Stimulated activated CD4-positive, alpha-beta T cell treated with anti-CD3 and anti-CD28 coated beads, Interleukin-2, amount 100 ng/mL, for 24 hours (primary cell): ENCODE measurements at regions not wholly inside any gene's neighbourhood (a gene's known extent, or its start where the extent isn't known, plus 50 kb on each side); places are given as distances from the start of the nearest gene placed in this dataset.
A peak's percentile ranks its signal among the peaks of the same experiment; 100 is the strongest.

Experiments
- DNase-seq, 2 donors: peaks; one replicate each; pipeline ENCODE4 v3.0.0-alpha.2; 2020

DNA sequence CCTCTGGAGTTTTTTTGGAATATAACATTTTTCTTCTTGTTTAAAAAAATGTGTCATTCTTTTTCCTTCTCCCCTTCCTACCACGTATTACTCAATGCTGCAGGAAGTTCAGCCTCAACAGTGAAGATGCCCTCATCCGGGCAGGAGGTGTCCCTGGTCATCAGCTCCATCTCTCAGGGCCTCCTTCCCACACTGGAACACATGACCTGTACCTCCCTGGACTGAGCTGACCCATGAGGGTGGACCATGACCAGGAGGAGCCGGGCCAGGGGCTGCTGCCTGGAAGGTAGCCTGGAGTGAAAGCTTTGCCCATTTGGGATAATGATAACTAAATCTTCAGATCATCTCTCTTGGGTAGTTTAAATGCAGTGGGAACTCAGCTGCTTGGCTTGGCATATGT, 316.5 kb upstream of the ZMIZ1 start:
- DNase-seq: no peak

DNA sequence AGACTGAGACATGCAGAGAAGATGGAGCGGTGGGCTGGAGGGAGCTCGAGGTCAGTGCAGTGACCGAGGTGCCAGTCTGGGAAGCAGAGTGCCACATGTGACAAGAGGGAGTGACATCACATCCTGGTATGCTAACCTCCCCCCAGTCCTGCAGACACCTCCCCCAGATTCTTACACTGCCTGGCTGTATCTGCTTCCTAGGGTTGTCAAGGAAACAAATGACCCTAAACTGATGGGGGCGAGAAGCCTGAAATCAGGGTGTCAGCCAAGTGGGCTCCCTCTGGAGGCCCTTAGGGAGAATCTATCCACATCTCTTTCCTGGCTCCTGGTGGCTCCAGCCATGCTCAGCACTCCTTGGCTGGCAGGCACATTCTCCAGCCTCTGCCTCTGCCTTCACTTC, 316.1 kb upstream of the ZMIZ1 start:
- DNase-seq: no peak

DNA sequence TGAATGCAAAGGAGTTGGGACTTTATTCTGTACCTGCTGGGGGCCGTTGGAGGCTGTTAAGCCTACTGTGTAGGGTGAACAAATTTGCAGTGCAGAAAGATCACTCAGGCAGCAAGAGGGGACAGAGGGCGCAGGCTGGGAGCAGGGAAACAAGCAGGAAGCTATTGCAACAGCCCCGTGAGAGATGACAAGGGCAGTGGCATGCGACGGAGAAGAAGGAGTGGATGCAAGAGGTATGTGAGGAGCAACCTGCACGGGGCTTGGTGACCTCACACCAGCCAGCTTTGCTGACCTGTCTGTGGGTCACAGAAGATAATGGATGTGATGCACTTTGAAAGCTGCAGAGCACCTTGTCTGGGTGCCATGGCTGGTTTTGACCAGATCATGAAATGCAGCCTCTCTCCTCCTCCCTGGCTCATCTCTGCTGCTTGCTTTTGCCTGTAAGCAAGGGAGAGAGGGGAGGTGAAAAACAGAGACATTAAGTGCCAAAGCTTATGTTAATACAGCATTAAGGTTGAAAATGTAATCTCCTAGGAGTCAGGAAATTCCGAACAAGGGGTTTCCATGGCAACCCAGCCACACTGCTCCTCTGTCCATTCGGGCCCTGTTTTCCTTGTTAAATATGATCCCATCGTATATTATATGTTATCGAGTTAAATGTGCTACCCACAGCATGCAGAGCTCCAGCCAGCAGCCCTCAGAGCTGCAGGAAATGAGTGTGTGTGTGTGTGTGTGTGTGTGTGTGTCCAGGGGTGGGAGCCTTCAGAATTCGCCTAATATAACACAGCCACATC, 314.3 kb upstream of the ZMIZ1 start:
- DNase-seq: no peak

DNA sequence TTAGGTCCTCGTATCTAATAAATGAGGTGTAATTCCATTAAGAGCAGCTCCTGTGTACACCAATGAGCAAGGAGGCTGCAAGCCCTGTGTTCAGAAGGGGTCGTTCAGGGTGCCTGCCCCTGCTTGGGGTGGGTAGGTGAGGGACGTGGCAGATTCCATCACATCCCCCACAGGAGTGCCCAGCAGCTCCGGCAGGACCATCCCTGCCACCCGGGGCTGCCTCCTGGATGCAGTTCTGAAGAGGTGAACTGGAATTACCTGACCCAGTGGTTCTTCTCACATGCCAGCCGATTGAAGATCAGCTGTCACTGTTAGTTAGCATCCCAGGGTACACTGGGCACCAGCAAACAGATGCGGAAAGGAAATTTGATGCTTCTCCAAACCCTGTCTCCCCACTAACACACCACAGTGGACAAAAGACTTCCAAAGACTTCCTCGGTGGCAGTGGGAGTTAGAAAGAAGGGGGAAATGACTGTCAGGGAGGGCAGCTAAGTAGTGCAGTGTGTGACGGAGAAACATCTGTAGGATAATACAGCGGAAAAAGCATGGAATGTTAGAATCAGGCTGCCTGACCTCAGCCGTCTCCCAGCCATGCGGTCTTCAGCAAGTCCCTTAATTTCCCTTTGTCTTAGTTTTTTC, 313.6 kb upstream of the ZMIZ1 start:
- no peak for DNase-seq

DNA sequence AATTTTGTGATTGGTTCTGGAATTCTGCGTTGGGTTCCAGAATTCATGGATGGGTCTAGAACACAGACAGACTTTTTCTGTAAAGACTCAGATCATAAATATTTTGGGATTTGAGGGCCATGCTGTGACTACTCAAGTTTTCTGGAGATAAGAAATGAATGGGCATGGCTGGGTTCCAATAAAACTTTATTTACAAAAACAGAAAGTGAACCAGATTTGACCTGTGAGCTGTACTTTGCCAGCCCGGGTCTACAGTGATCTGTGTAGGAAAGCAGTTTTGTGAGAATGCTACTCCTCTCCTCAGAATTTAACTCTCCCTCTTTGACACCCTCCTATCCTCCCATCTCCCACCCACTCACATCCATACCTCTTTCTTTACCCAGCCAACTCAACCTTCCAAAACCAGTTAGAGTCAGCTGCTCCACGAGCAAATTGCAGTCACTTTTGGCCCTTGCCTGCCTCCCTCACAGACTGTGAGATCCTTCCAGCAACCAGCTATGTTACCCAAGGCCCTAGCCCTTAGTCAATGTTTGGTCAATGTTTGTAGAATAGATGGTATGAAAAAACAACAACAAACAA, 312.8 kb upstream of the ZMIZ1 start:
- no peak for DNase-seq

DNA sequence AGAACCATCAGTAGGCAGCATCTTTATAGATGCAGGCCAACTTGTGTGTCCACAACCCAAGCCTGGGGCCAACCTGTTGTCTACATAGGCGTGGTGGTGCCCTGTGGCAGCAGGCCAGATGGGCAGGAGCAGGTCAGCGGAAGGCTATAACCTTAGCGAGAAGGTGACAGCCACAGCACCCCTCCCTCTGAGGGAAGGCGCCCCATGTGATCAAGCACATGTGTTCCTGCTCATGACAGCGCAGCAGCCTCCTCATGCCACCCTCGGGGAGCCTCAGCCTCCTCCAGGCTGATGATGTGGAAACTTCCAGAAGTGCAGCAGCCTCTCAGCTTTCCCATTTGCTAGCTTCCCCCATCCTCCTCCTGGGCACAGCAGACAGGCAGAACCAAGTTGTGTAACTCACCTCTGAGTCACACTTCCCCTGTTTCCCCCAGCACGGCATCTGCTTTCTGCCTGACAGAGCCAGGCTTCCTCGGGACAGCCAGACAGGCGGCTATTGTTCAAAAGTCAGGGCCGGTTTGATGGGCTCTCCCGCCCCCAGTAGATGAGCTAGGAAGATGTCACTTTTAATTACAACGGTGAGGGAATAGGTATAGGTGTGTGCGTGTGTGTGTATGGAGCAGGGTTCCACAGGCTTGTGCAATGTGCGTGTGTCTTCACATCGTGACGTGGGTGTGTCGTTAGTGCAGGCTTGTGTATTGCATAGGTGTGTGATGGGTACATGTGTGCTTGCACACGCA, 312.0 kb upstream of the ZMIZ1 start:
- peak; percentile 28 for DNase-seq

DNA sequence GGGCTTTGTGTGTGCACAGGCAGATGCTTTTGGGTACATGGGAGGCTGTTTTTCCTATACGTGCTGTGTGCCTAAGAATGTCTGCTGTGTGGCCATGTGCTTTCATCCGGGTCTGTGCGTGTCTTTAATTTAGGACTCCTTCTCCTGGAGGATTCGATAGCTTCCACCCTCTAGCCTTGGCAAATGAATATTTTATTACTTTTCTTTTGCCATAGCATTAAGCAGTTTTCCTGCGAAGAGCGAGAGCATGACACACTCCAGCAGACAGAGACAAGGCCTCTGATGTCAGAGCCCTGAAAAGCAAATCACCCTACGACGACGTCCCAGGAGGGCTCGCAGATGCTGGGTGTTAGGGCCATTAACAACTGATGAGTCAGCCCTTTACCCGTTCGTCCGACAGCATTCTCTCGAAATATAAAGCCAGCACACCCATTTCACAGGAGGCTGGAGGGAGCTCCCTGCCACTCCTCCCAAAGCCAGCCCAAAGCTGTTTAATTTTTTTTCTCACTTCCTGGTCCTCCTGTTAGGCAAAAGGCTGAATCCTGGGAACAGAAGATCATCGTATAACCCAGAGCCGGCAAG, 311.3 kb upstream of the ZMIZ1 start:
- DNase-seq: no peak

DNA sequence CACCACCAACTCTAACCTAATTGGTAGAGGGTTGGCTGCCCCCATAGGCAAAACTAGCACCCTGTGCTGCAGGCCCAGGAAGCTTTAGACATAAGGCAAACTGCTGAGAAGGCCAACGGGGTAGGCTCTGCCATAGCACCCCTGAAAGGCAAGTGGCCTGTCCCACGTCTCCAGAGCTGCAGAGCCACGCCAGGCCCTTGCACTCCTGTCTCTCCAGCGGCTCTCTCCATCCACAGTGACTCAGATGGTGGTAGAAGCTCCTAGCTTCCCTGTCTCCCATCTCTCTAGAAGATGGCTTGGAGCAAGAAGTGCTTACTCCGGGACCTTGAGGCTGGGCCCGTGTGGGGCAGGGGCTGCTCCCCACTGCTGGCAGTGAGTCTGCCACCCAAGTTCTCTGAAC, 310.6 kb upstream of the ZMIZ1 start:
- no peak for DNase-seq

DNA sequence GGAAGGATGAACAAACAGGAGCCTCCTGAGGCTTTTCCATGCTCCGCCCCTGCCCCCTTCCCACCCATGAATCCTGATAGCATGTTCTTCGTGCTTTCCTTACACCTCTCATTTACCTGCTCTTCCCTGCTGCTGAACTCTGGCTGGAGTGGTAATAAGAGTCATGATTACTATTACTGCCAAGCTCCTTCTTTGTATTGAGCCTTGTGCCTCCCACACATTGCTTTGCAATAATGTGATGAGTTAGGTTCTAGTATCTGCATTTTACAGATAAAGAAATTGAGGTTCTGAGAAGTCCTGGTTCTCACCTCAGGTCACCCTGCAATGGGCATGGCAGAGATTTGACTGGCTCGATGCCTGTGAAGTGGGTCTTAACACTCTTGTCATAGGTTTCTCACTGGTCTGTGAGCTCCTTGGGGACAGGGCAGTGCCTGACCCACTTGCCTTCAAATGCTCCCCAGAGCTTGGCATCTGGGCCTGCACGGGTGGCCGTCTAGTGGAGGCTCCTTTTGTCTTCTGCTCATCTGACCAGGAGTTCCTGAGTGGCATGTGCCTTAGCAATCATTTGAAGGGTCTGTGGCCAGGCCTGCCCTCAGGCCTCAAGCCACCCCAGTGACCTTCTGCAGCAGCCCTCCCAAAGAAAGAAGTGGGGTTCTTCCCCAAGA, 309.2 kb upstream of the ZMIZ1 start:
- no peak for DNase-seq

DNA sequence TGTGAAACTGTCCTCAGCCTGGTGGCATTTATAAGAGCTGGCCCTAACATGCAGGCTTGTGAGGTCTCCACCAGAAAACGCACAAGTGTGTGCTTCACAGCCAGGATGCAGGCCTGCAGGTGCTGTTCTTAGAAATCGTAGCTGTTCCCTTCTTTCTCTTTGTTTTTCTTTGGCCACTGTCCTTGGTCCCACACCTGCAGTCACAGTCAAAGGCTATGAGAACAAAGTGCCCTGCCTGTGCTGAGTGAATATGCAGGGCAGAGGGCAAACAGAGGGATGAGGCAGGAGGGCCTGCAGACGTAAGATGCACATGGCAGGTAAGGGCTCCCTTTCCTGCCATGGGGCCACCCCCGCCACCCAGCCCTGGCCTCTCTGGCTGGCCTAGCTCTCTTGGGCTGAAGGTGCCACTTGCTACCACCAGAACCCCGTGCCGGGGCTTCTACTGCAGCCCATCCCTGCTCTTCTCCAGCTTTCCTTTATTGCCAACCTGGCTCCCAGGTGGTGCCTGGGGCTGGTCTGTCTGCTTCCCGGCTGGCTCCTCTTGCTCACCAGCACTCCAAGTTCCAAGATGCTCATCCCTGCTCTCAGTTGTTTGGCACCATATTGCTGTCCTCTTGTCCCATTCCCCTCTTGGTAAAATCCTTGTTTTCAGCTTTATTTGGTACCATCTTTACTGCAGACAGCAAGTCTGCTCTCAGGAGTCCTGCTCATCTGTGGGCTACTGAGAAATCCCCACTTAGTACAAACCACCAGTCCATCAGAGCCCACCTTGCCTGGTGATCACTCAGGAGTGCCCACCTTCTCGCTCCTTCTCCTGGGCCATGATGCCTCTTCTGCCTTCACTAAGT, 308.1 kb upstream of the ZMIZ1 start:
- DNase-seq: no peak

DNA sequence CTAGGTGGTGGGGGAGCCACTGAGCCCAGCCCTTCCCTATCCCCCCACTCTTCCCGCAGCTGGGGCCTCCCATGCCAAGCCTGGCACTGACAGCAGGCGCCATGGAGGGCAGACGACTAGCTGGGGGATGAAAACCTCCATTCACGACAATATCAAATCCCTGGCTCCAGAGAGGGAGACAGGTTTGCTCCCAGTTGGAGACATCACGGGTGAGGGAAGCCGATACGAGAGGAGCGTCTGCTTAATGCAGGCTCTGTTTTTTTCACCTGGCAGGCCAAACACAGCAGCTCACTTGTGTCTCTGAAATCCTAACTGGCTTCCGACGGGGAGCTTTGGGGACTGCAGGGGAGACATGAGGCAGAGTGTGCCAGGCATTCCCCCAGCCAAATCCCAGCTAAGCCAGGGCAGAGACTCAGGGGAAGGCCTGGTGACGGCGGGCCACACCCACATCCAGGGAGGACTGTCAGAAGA, 307.4 kb upstream of the ZMIZ1 start:
- DNase-seq: no peak

DNA sequence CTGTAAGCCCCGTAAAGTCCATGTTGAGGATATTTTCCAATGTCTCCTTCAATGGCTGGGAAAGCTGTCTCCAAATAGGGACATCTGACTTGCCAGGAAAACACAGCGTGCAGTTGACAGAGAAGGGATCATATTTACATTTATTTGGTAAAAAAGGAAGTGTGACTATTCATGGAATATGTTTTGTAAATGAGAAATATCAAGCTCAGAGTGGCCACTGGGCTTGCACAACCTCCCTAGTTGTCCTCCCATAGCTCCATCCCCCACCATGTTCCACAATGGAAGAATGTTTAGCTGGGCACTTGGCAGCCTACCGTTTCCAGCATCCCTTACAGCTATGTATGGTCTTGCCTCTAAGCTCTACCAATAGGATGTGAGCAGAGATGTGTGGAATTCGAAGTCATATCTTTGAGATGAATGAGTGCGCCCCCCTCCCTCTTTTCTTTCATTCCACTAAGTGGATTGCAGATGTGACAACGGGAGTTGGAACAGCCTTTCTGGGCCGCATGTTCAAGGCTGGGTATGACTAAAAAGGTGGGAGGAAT, 306.6 kb upstream of the ZMIZ1 start:
- DNase-seq: no peak

DNA sequence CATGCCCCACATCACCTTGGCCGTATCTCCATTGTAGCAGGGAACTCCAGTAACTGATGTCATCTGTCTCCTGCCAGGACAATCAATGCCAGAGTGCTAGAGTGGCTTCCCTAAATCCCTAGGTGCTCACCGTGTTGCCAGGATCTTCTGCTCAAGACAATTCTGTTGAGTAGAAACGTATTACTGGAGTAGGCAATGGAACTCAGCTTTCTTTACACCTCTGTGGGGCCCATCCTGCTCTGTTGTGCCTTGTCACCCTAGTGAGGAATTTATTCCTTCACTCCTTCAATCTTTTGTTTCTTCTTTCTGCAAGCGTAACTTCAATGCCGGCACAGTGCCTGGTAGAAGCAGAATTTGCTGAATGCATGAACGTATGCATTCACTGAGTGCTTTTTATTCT, 305.5 kb upstream of the ZMIZ1 start:
- DNase-seq: no peak

DNA sequence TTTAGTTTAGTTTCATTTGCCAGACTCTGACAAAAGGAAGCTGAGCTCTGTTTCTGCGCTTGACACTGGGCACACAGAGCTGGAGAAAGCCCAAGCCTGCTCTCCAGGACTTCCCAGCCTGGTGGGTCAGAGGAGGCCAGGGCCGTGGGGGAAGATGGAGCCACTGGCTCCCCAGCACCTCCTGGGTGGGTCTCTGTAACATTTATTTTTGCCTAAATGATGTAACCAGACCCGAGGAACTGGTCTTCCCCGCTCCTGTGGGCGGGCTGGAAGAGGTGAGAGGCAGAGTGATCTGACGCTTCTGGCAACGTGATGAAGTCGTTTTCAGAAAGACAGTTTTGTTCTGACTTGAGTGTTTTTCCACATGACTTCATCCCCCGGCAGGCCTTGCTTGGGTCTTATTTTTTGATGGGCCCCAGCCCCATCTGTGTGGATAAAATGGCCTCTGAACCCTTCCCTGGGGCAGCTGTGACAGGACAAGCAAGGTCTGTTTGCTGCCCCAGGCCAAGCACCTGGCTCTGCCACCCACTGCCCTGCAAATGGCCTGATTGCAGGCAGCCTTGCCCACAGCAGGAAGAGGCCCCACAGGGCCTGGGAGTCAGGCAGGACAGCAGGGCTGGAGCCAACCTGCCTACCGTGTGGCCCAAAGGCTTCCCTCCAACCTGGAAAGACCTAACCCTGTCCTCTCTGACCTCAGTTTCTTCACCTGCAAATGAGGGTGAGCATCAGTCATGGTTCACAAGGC, 304.9 kb upstream of the ZMIZ1 start:
- DNase-seq: peak; percentile 48 to 59

DNA sequence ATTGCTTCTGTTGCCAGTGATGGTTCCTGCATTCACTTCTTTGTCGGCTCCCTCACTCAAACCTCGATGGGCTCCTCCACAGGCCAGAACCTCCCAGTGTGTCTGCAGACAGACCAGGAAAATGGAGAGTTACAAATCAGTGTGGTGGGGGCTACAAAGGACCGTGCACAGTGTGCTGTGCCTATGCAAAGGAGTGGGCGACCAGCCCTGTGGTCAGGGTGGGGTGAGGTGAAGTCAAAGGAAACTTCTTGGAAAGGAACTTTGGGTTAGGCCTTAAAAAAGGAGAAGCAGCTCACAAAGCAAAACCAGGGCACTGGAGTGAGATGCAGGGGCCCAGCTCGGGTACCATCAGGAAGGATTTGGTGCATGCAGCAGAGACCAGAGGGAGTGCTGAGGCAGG, 304.3 kb upstream of the ZMIZ1 start:
- no peak for DNase-seq

DNA sequence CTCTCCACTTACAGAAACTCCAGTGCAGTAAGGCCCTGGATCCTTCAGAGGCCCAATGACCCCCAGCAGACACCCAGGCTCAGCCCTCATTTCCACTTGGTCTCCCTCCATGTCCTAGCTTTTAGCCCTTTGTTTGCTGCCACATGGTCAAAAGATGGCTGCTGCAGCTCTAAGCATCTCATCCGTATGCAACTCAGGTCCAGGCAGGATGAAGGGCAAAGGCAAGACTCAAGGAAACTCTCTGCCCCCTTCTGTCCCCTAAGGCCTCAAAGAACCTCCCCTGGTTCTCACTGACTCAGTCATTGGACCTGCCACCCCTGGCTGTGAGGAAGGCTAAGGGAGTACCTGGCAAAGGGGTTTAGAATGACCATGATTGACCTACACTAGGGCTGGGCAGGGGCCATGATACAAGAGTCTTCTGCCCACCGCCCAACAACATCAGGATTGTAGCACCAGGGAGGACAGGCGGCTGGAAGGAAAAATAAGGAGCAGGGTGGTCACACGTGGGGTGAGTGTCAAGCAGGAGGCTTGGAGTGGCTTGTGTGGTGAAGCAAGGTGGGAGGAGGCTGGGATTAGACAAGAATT, 303.8 kb upstream of the ZMIZ1 start:
- no peak for DNase-seq

DNA sequence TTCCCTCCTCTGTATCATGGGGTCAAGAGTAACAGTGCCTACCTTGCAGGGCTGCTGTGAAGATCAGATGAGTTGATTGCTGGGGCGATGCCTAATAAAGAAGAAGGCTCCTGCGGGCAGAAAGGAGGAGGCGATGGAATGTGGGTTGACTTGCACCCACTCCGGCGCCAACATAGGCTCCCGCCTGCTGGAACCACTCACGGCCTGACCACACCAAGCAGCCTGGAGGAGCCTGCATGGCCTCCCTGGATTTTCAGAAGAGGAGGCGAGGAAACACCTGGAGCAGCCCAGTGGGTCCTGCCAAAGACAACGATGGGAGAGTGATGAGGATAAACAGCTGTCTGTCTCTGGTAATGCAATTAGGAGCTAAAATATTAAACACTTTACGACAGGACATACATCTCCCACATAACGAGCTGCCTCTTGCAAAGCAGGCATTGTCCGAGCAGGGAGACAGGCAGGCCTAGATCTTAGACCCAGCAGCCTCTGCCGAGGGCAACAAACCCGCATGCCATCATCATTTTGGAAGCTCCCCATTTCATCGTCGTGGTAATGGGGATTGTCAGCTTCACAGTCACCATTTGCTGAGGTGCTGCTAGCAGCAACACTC, 302.9 kb upstream of the ZMIZ1 start:
- no peak for DNase-seq

DNA sequence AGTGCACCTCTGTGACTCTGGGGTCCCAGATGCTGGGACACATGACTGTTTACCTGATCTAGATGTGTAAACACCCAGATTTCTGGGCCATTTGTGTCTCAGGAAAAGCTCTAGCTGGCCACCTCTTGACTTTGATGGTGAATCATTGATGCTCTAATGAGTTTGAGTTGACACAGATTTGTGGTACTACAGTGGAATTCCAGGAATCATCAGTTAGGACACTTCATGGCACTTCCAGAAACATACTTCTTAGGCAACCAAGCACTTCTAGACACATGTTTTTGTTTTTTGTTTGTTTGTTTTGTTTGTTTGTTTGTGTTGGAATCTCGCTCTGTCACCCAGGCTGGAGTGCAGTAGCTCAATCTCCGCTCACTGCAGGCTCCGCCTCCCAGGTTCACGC, 302.2 kb upstream of the ZMIZ1 start:
- no peak for DNase-seq

DNA sequence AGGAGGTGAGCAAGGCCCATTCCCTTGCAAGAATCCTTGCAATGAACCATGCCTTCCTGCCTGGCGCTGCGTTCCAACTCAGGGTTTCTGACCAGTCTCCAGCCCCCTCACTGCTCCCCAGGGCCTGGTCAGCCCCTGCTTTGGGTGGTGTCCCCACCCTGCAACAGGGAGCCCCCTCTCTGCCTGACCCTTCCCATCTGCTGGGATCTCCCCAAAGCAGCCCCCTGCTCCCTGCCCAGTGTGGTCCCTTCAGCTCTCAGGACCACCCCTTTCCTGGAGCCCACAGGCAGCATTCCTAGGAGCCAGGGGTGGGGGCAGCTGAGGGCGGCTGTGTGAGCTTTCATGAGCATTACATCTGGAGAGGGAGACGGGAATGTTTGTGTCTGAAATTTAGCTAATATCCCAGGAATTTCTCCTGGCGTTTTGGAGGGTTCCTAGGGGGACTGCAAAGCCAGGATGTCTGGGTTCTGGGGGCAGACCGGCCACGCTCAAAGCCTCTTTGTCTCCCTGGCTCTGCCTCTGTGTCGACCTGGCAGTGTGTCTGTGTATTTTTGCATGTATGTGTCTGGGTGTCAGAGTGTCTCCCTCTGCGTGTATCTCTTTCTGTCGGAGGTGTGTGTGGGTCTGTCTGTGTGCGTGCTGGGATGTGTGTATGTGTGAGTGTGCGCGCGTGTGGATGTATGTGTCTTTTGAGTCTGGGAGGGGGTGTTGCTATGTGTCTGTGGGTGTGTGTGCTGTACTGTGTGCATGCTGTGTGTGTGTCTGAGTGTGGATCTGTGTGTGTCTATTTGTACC, 300.5 kb upstream of the ZMIZ1 start:
- no peak for DNase-seq
